Activated T-cell treated with anti-CD3 and anti-CD28 coated beads, Interleukin-2, amount 50 U/mL, for 72 hours (primary cell): ENCODE measurements at regions not wholly inside any gene's neighbourhood (a gene's known extent, or its start where the extent isn't known, plus 50 kb on each side); places are given as distances from the start of the nearest gene placed in this dataset.
"Not testable (repeated sequence)": the region's sequence is repeated elsewhere in the genome, so short reads cannot be mapped to it uniquely, and the experiment has no call there.

Source experiments
- ATAC-seq, 2 donors: fragments of 150-1000 bp; cut with Tn5 transposase; replicated peaks in 1 of 2; 2 replicates each; pipeline ENCODE4 v1.10.0; 2021; ENCODE audit warnings: moderate library complexity in 2 of 2, mild to moderate bottlenecking in 1 of 2
- DNase-seq, 2 donors: peaks; one replicate each; pipeline ENCODE4 v3.0.0; 2021 to 2022; ENCODE audit warnings: mixed read lengths in 1 of 2
- H3K27ac Mint-ChIP-seq: one replicate; pipeline ENCODE4 v1.8.0; 2022; ENCODE audit warnings: mild to moderate bottlenecking, moderate library complexity, mixed read lengths
- H3K27me3 Mint-ChIP-seq: one replicate; pipeline ENCODE4 v1.8.0; 2022; ENCODE audit warnings: low read depth, mixed read lengths
- H3K36me3 Mint-ChIP-seq, 2 donors: one replicate each; pipeline ENCODE4 v1.8.0; 2022; ENCODE audit warnings: mixed read lengths in 2 of 2, mild to moderate bottlenecking in 1 of 2; ENCODE audit not compliant: insufficient read depth in 2 of 2
- H3K4me1 Mint-ChIP-seq: one replicate; pipeline ENCODE4 v1.8.0; 2022; ENCODE audit warnings: low read depth, mixed read lengths
- H3K4me3 Mint-ChIP-seq, 2 donors: one replicate each; pipeline ENCODE4 v1.8.0; 2022; ENCODE audit warnings: mild to moderate bottlenecking in 2 of 2, mixed read lengths in 2 of 2, moderate library complexity in 2 of 2
- H3K9me3 Mint-ChIP-seq, 2 donors: one replicate each; pipeline ENCODE4 v1.8.0; 2022; ENCODE audit warnings: mixed read lengths in 2 of 2

GRCh38 chr3:148518520-148518919, 179.2 kb upstream of the AGTR1 start:
- ATAC-seq (no peak), DNase-seq (no peak)
- H3K27ac Mint-ChIP-seq, result no peak overlapping the region
- no peaks in the 10 kb centered on the region for H3K4me1 Mint-ChIP-seq
- H3K9me3 Mint-ChIP-seq, result peaks cover 9 to 11% of the 10 kb centered on the region in 2 donors
- no peaks in the 10 kb centered on the region for H3K36me3 Mint-ChIP-seq
- no peak overlapping the region for H3K4me3 Mint-ChIP-seq
- H3K27me3 Mint-ChIP-seq, result no peaks in the 10 kb centered on the region

- not testable (repeated sequence) for ATAC-seq
These were observed 172.1 kb upstream of the AGTR1 start for GRCh38 chr3:148525621-148526020.

GRCh38 chr3:148528024-148528423, 169.7 kb upstream of the AGTR1 start:
- H3K27ac Mint-ChIP-seq, result no peak overlapping the region
- no peak for DNase-seq
- no peaks in the 10 kb centered on the region for H3K27me3 Mint-ChIP-seq
- H3K4me3 Mint-ChIP-seq, result no peak overlapping the region
- H3K36me3 Mint-ChIP-seq, result no peaks in the 10 kb centered on the region
- H3K4me1 Mint-ChIP-seq, result no peaks in the 10 kb centered on the region
- H3K9me3 Mint-ChIP-seq, result peaks cover 5 to 7% of the 10 kb centered on the region in 2 donors
- ATAC-seq, result no peak

More at GRCh38 chr3:148525621-148526020, 172.1 kb upstream of the AGTR1 start:
- H3K4me3 Mint-ChIP-seq, H3K4me1 Mint-ChIP-seq, H3K27ac Mint-ChIP-seq, H3K9me3 Mint-ChIP-seq, DNase-seq, H3K27me3 Mint-ChIP-seq, H3K36me3 Mint-ChIP-seq: not testable (repeated sequence)

- no peak for DNase-seq
- H3K27ac Mint-ChIP-seq, result no peak overlapping the region
- no peaks in the 10 kb centered on the region for H3K36me3 Mint-ChIP-seq
- ATAC-seq, result no peak
- H3K9me3 Mint-ChIP-seq, result peaks cover 0 to 6% of the 10 kb centered on the region in 2 donors
- no peaks in the 10 kb centered on the region for H3K4me1 Mint-ChIP-seq
- no peak overlapping the region for H3K4me3 Mint-ChIP-seq
- no peaks in the 10 kb centered on the region for H3K27me3 Mint-ChIP-seq
These were observed 165.9 kb upstream of the AGTR1 start for GRCh38 chr3:148531836-148532235.

GRCh38 chr3:148532326-148532725, 165.4 kb upstream of the AGTR1 start:
- ATAC-seq (no peak), DNase-seq (no peak)
- no peak overlapping the region for H3K27ac Mint-ChIP-seq
- no peaks in the 10 kb centered on the region for H3K27me3 Mint-ChIP-seq
- H3K9me3 Mint-ChIP-seq, result peaks cover 0 to 3% of the 10 kb centered on the region in 2 donors
- no peaks in the 10 kb centered on the region for H3K4me1 Mint-ChIP-seq
- no peak overlapping the region for H3K4me3 Mint-ChIP-seq
- H3K36me3 Mint-ChIP-seq, result no peaks in the 10 kb centered on the region

GRCh38 chr3:148532774-148533173, 164.9 kb upstream of the AGTR1 start:
- H3K36me3 Mint-ChIP-seq, result no peaks in the 10 kb centered on the region
- H3K27me3 Mint-ChIP-seq, result no peaks in the 10 kb centered on the region
- no peak for ATAC-seq
- no peak overlapping the region for H3K4me3 Mint-ChIP-seq
- H3K9me3 Mint-ChIP-seq, result peaks cover 0 to 3% of the 10 kb centered on the region in 2 donors
- H3K4me1 Mint-ChIP-seq, result no peaks in the 10 kb centered on the region
- H3K27ac Mint-ChIP-seq, result no peak overlapping the region
- DNase-seq, result no peak

GRCh38 chr3:148534089-148534988, 163.4 kb upstream of the AGTR1 start:
- no peaks in the 10 kb centered on the region for H3K4me1 Mint-ChIP-seq
- H3K4me3 Mint-ChIP-seq, result no peak overlapping the region
- DNase-seq (no peak), ATAC-seq (no peak)
- H3K27me3 Mint-ChIP-seq, result no peaks in the 10 kb centered on the region
- H3K9me3 Mint-ChIP-seq, result peaks cover 0 to 3% of the 10 kb centered on the region in 2 donors
- H3K27ac Mint-ChIP-seq, result no peak overlapping the region
- H3K36me3 Mint-ChIP-seq, result no peaks in the 10 kb centered on the region

GRCh38 chr3:148535001-148535400, 162.7 kb upstream of the AGTR1 start:
- peaks cover 1 to 3% of the 10 kb centered on the region in 2 donors for H3K9me3 Mint-ChIP-seq
- no peaks in the 10 kb centered on the region for H3K36me3 Mint-ChIP-seq
- H3K27me3 Mint-ChIP-seq, result no peaks in the 10 kb centered on the region
- ATAC-seq, result no peak
- no peak overlapping the region for H3K27ac Mint-ChIP-seq
- H3K4me3 Mint-ChIP-seq, result no peak overlapping the region
- DNase-seq, result no peak
- H3K4me1 Mint-ChIP-seq, result no peaks in the 10 kb centered on the region

- H3K9me3 Mint-ChIP-seq, result peaks cover 0 to 1% of the 10 kb centered on the region in 2 donors
- DNase-seq, result no peak
- no peak overlapping the region for H3K27ac Mint-ChIP-seq
- H3K4me1 Mint-ChIP-seq, result no peaks in the 10 kb centered on the region
- H3K4me3 Mint-ChIP-seq, result no peak overlapping the region
- no peak for ATAC-seq
- H3K27me3 Mint-ChIP-seq, result no peaks in the 10 kb centered on the region
- no peaks in the 10 kb centered on the region for H3K36me3 Mint-ChIP-seq
These were observed 157.4 kb upstream of the AGTR1 start for GRCh38 chr3:148540266-148540665.

GRCh38 chr3:148540851-148541250, 156.9 kb upstream of the AGTR1 start:
- H3K4me1 Mint-ChIP-seq, result no peaks in the 10 kb centered on the region
- H3K27ac Mint-ChIP-seq, result no peak overlapping the region
- ATAC-seq (no peak), DNase-seq (no peak)
- no peak overlapping the region for H3K4me3 Mint-ChIP-seq
- peaks cover 0 to 1% of the 10 kb centered on the region in 2 donors for H3K9me3 Mint-ChIP-seq
- no peaks in the 10 kb centered on the region for H3K27me3 Mint-ChIP-seq
- no peaks in the 10 kb centered on the region for H3K36me3 Mint-ChIP-seq

GRCh38 chr3:148546959-148547358, 150.7 kb upstream of the AGTR1 start:
- no peak overlapping the region for H3K4me3 Mint-ChIP-seq
- H3K27me3 Mint-ChIP-seq, result no peaks in the 10 kb centered on the region
- no peaks in the 10 kb centered on the region for H3K36me3 Mint-ChIP-seq
- peaks cover 0 to 1% of the 10 kb centered on the region in 2 donors for H3K9me3 Mint-ChIP-seq
- DNase-seq, result no peak
- ATAC-seq, result no peak
- no peaks in the 10 kb centered on the region for H3K4me1 Mint-ChIP-seq
- no peak overlapping the region for H3K27ac Mint-ChIP-seq

- DNase-seq (no peak), ATAC-seq (no peak)
- no peaks in the 10 kb centered on the region for H3K27me3 Mint-ChIP-seq
- no peaks in the 10 kb centered on the region for H3K4me1 Mint-ChIP-seq
- H3K4me3 Mint-ChIP-seq, result no peak overlapping the region
- H3K36me3 Mint-ChIP-seq, result no peaks in the 10 kb centered on the region
- H3K27ac Mint-ChIP-seq, result no peak overlapping the region
- H3K9me3 Mint-ChIP-seq, result peaks cover 0 to 1% of the 10 kb centered on the region in 2 donors
These were observed 145.9 kb upstream of the AGTR1 start for GRCh38 chr3:148551767-148552260.

GRCh38 chr3:148554367-148554766, 143.3 kb upstream of the AGTR1 start:
- Mint-ChIP-seq H3K4me1 (no peaks in the 10 kb centered on the region), H3K27ac (no peak overlapping the region), H3K4me3 (no peak overlapping the region), H3K36me3 (no peaks in the 10 kb centered on the region), H3K9me3 (peaks cover 0 to 4% of the 10 kb centered on the region in 2 donors), H3K27me3 (no peaks in the 10 kb centered on the region)
- no peak for DNase-seq
- ATAC-seq, result no peak

- no peaks in the 10 kb centered on the region for H3K4me1 Mint-ChIP-seq
- H3K9me3 Mint-ChIP-seq, result peaks cover 4 to 5% of the 10 kb centered on the region in 2 donors
- H3K4me3 Mint-ChIP-seq, result no peak overlapping the region
- H3K27me3 Mint-ChIP-seq, result no peaks in the 10 kb centered on the region
- H3K27ac Mint-ChIP-seq, result no peak overlapping the region
- no peak for ATAC-seq
- no peak for DNase-seq
- H3K36me3 Mint-ChIP-seq, result no peaks in the 10 kb centered on the region
These were observed 141.0 kb upstream of the AGTR1 start for GRCh38 chr3:148556664-148557063.
